GM21367 (cell line): ENCODE measurements at regions not wholly inside any gene's neighbourhood (a gene's known extent, or its start where the extent isn't known, plus 50 kb on each side); places are given as distances from the start of the nearest gene placed in this dataset.

Experiments used
- ATAC-seq: cut with Tn5 transposase; IDR thresholded peaks from one replicate; pipeline ENCODE4 v1.9.1; 2021; ENCODE audit not compliant: unreplicated experiment

DNA sequence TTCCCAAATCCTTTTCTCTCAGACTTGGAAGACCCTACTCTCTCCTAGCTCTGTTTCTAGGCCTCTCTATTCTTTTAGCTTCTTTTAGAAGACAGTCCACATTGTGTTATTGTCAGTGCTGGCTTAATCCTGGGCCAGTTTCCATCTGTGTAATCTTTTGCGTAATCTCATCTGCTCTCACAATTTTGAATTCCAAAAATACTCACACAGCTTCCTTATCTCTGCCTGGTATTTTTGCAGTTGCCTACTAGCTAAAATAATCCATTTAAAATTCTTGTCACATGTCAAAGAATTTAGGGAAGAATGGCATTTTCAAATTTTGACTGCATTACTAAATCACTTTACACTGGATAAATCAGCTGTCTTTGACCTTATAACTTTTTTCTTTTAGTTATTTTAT is 200.6 kb upstream of the MEX3C start:
- no peak for ATAC-seq

DNA sequence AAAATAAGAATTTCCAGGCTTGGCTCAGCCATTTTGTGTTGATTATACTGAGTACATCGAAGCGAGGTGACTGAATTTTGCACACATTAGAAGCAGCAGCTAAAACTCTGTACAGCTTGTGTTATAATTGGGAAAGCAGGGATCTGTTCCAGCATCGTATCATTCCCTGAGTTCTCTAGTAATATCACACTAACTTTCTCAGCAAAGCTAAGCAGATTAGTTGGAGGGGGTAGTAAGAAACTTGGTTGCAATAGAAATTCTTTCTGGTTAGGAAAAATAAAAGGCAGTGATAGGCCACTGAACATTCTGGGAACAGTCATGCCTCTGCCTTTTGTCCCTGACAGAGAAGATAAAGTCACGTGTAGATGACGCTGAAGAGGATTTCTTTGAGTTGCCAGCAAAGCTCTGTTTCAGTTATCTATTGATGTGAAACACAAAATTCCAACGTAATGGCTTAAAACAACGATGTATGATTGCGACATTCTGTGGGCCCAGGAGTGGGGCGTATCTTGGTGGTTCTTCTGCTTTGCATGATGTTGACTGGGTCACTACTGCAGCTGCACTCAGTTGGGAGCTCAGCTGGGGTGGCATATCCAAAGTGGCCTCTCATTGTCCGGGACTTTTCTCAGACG is 202.1 kb upstream of the MEX3C start:
- ATAC-seq = no peak

DNA sequence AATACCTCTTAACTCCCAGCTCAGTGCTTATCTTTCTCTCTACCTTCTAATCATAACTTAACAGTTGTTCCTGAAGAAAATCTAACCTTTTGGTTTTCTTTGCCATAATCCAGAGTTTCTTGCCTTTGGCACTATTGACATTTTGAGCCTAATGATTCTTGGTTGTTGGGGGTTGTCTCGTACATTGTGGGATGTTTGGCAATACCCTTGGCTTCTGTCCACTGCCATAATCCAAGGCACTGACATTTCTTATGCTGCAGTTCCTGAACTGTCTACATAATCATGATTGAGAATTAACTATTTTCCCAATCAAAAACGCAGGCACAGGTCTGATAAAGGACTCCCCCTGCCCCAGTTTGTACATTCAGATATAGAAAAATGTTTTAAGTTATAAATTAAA is 203.2 kb upstream of the MEX3C start:
- no peak for ATAC-seq

GRCh38 chr18:51401912-51402311 is 204.4 kb upstream of the MEX3C start:
- ATAC-seq = no peak

DNA sequence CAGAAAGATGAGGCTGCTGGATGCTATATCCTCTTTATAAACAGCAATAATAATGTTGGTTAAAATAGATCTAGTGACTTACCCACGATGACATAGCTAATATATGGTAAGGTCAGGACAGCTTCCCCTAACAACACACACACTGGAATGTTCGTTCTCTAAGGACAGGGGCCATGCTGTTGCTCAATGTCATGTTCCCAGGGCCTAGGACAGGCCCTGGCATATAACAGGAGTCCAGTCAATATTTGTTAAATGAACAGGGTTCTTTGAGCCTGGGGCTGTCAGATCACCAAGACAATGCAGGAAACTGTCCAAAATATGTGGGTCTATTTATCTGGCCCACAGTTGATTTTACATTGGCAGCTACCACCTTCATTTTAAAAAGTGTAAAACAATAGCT is 207.1 kb upstream of the MEX3C start:
- ATAC-seq = no peak

DNA sequence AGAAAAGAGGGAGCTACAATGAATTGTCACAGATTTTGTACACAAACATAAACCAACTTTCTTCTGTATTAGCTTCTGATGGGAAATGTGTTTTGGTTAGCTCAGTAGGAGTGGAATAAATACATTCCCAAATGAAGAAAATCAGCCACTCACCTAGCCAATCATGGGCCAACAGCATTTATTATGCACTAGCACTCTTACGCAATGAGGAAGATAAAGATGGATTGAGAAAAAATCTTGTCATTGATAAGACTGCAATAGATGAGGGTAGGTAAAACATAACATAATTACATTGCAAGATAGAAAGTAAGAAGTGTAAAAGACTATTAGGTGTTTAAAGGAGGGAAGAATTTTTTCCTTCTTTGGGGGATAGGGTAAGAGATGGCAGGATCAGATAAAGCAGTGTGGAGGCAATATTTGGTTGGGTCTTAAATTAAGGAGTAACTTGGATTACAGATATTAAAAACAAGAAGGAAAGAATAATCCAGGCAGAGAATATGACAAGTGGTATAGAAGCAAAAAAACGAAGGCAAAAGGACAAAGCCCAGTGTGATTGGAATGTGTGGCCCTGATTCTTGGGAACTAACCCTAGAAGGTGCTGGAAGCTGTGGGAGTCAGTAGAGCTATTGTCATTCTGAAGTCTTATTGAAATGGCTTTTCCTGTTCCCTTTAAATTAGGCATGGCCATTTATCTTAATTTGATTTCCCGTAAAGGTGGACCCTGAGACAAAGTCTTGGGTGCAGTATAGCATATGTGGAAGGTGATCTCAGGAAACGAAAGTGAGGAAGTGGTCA is 208.4 kb upstream of the MEX3C start:
- ATAC-seq = no peak

DNA sequence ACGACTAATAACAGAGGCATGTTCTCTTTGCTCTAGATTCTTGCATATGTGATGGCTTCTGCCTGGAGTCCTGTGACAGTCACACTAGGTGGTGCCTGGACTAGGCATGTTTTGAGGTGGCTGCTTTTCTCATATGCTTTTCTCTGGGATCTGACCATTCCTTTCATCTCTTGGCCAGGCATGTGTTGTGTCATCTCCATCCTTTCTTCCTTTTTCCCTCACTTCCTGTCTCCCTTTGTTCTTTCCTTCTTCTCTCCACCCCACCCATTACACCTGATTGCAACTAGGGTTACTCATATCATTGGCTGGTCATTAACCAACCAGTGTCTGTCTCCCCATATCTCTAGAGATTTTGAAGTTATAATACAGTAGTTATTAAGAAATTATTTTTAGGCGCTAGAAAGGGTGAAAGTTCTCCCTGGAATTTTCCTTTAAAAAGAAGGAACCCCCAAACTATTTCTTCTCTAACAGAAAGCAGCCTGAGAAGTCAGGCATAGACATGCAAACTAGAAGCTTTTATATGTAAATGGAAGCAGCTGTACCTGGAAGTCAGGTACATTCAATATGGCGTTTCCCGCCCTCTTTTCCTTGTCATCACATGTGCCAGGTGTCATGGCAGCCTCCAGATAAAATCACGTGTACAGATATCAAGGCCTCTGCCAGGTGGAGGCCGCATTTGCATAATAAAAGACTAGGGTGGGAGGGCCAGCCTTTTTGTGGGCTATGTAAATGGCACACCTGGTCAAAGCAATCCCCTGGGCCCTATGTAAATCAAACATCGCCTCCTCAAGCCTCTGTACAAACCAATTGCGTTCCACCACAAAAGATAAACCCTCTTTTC is 220.4 kb upstream of the MEX3C start:
- no peak for ATAC-seq

- ATAC-seq = peak; percentile 52
Measured at GRCh38 chr18:51425475-51425874, 228.0 kb upstream of the MEX3C start.

DNA sequence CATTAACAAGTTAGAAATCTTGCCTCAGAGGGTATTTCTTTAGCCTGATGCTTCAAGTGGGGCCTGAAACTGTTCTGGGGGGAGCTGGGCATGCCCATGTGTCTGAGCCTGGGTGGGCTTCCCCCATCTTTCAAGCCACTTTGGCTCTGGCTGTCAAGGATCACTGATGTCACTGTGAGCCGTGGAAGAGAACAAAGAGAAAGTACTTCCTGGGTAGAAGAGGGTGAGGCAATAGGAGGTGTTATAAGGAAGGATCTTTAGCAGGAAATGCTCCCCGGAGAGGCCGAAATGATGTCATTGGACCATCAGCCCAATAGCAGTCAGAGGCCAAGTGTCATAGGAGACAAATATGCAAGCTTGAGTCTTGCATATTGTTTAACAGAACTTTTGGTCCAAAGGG is 228.4 kb upstream of the MEX3C start:
- ATAC-seq = peak; percentile 9

- no peak for ATAC-seq
Measured at GRCh38 chr18:51426996-51427395, 229.5 kb upstream of the MEX3C start.

DNA sequence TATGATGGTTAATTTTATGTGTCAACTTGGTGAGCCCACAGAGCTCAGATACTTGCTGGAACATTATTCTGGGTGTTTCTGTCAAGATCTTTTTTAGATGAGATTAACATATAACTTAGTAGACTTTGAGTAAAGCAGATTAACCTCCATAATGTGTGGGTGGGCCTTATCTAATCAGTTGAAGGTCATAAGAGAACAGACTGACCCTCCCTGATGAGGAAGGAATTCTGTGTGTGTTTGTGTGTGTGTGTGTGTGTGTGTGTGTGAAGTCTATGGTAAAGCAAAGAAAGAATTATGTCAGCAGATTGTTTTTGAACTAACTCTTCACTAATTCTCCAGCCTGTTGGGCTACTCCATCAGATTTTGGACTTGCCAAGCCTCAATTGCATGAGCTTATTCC is 232.2 kb upstream of the MEX3C start:
- no peak for ATAC-seq

GRCh38 chr18:51430538-51430937 is 233.1 kb upstream of the MEX3C start:
- ATAC-seq = no peak

DNA sequence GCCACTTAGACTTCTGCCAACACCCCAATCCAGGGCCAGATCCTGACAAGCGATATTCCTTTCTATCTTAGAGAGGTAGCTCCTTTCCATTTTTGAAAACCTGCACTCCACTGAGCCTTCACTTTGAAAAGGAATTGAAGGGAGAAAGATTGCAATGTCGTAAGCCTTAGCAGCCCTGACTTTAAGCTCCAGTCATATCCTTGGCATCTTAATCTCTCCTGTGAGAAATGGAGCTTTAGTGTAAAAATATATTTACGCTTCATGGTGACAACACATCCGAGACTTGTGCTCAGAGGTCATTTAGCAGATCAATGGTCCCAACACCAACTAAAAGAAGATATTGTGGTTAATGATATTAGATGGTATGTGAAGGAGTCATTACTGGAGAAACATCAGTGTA is 235.8 kb upstream of the MEX3C start:
- no peak for ATAC-seq

DNA sequence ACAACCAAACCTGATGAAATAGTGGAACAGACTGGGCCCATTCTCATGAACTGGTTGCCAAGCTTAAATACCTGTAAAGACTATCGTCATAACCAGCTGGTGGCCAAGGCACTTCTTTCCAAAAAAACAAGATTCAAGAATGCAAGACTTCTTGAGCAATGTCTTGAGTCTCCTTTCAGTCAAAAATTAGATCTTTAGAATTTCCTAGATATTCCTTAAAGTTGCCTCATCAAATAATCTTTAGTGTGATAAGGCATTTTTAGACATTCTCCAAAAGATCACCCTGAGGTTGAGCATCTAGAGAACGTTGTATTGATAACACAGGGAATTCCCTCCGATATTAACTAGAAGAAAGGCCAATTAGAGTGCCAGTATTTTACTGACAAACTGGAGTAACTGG is 236.4 kb upstream of the MEX3C start:
- ATAC-seq = no peak

GRCh38 chr18:51437280-51438271 is 240.1 kb upstream of the MEX3C start:
- no peak for ATAC-seq

- no peak for ATAC-seq
Measured at GRCh38 chr18:51438797-51439350, 241.4 kb upstream of the MEX3C start.

DNA sequence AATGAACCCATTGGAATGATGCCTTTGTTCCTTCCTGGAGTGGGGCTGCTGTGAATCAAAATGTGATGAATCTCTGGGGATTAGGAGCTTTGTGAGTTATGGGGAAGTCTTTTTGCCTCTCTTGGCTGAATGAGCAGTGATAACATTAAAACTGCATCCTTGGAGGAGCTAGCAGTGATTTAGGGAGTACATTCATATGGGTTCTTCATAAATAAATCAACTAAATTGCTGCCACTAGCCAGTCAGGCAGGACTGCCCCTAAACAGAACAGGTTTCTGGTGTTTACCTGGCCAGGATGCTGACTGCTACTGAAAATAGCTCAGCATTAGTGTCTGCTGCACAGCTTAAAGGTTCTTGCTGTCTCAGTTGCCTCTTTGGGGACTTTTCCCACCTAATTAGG is 244.5 kb upstream of the MEX3C start:
- ATAC-seq = no peak

GRCh38 chr18:51446571-51447210 is 249.2 kb upstream of the MEX3C start:
- ATAC-seq = no peak

- no peak for ATAC-seq
Measured at GRCh38 chr18:51447351-51448342, 250.2 kb upstream of the MEX3C start.
